K562 (cell line): ENCODE measurements at regions not wholly inside any gene's neighbourhood (a gene's known extent, or its start where the extent isn't known, plus 50 kb on each side); places are given as distances from the start of the nearest gene placed in this dataset.

Experiments
- ATAC-seq: fragments of 200-7000 bp; cut with Tn5 transposase; 3 replicates; pipeline ENCODE4 v1.9.1; 2020; ENCODE audit warnings: moderate library complexity
- BruUV-seq: library from RNA; stranded (reverse); fragments of 400-500 nt; replicated peaks from 2 replicates; lab custom pipeline; 2021; lab: Mats Ljungman, UMichigan
- CTCF ChIA-PET: fragments of 300-600 bp; formaldehyde crosslinking; extraction: SDS; loops from one replicate; lab custom pipeline; 2021; ENCODE audit warnings: low intra/inter-chr PET ratio; lab: Yijun Ruan, JAX
- POLR2A ChIA-PET: fragments of 300-600, 350-650 bp; sonication (Branson Sonifier 250); formaldehyde crosslinking; extraction: SDS; loops from one replicate; lab custom pipeline; 2021; ENCODE audit warnings: antibody characterized with exemption, inconsistent platforms; lab: Yijun Ruan, JAX
- DNase-seq, 4 experiments: peaks; one replicate each; pipeline versions ENCODE4 v3.0.0 to v3.0.0-alpha.2; 2011 to 2018; ENCODE audit warnings: low spot score in 3 of 4, mixed read lengths in 3 of 4; ENCODE audit errors: extremely low read depth in 1 of 4
- FAIRE-seq: peaks from 2 replicates; lab custom pipeline; 2011; peaks lifted over from hg19 to GRCh38; lab: Jason Lieb, UNC
- H2AFZ ChIP-seq: 2 replicates; pipeline ENCODE4 v1.6.0; 2011; ENCODE audit warnings: low read depth, low read length, control low read depth, inconsistent platforms
- H3K27ac ChIP-seq: fragments of 200-600 bp; 3 replicates; pipeline ENCODE4 v1.8.0; 2011; ENCODE audit warnings: low read depth, mild to moderate bottlenecking, control low read depth, inconsistent platforms, low read length, moderate library complexity, mixed read lengths; ENCODE audit errors: extremely low read depth
- H3K27me3 ChIP-seq, 2 experiments: fragments of 300-600 bp in 1 of 2; 2 replicates in 1 of 2; 3 replicates in 1 of 2; pipeline versions ENCODE4 v1.6.0 to v1.8.0; 2011; ENCODE audit warnings: inconsistent platforms in 2 of 2, low read length in 2 of 2, mild to moderate bottlenecking in 1 of 2, mixed read lengths in 1 of 2, moderate library complexity in 1 of 2; ENCODE audit not compliant: control insufficient read depth in 2 of 2, insufficient read depth in 2 of 2
- H3K36me3 ChIP-seq: fragments of 300-600 bp; 3 replicates; pipeline ENCODE4 v1.8.0; 2011; ENCODE audit warnings: mild to moderate bottlenecking, low read length, inconsistent platforms; ENCODE audit not compliant: control insufficient read depth, insufficient read depth
- H3K4me1 ChIP-seq, 2 experiments: fragments of 200-600 bp in 1 of 2; replicated peaks in 1 of 2; 2 replicates in 1 of 2; 3 replicates in 1 of 2; pipeline versions ENCODE4 v1.5.1 to v1.8.0; 2011; ENCODE audit warnings: inconsistent platforms in 2 of 2, low read length in 2 of 2, mild to moderate bottlenecking in 1 of 2, mixed read lengths in 1 of 2, moderate library complexity in 1 of 2; ENCODE audit not compliant: control insufficient read depth in 2 of 2, insufficient read depth in 2 of 2
- H3K4me2 ChIP-seq: 2 replicates; pipeline ENCODE4 v1.6.1; 2011; ENCODE audit warnings: low read length, control low read depth, inconsistent platforms, mixed read lengths; ENCODE audit not compliant: insufficient read depth
- H3K4me3 ChIP-seq: fragments of 200-600 bp; sonication (generic), shearing (Covaris generic); 2 replicates; pipeline ENCODE4 v1.5.1; 2016; ENCODE audit warnings: control low read depth, inconsistent platforms
- H3K79me2 ChIP-seq: fragments of 200-600 bp; 3 replicates; pipeline ENCODE4 v1.8.0; 2011; ENCODE audit warnings: low read length, inconsistent platforms; ENCODE audit not compliant: control insufficient read depth, insufficient read depth
- H3K9ac ChIP-seq, 2 experiments: 2 replicates each; pipeline versions ENCODE4 v1.6.0 to v1.6.1; 2011; ENCODE audit warnings: low read depth in 2 of 2, low read length in 2 of 2, control low read depth in 1 of 2, inconsistent platforms in 1 of 2, mild to moderate bottlenecking in 1 of 2, mixed read lengths in 1 of 2; ENCODE audit not compliant: insufficient read depth in 1 of 2
- H3K9me1 ChIP-seq: one replicate; pipeline ENCODE4 v1.6.0; 2011; ENCODE audit warnings: inconsistent platforms, mild to moderate bottlenecking, low read length, moderate library complexity; ENCODE audit not compliant: control insufficient read depth, insufficient read depth
- H3K9me3 ChIP-seq: replicated peaks from 2 replicates; pipeline ENCODE4 v1.5.1; 2011; ENCODE audit warnings: low read depth, low read length, inconsistent platforms; ENCODE audit not compliant: control insufficient read depth, insufficient read depth
- H4K20me1 ChIP-seq: replicated peaks from 2 replicates; pipeline ENCODE4 v1.6.1; 2011; ENCODE audit warnings: low read length, inconsistent platforms, mixed read lengths; ENCODE audit not compliant: control insufficient read depth, insufficient read depth
- DEAF1 ChIP-seq: fragments of 450-650 bp; formaldehyde crosslinking; IDR thresholded peaks from 2 replicates; pipeline ENCODE4 v1.4.0; 2020; ENCODE audit warnings: mild to moderate bottlenecking, moderate library complexity
- RAD21 ChIP-seq, 2 experiments: fragments of 250-450 bp in 1 of 2; fragments of 450-650 bp in 1 of 2; sonication (Bioruptor Pico) in 1 of 2; formaldehyde crosslinking in 1 of 2; IDR thresholded peaks in 1 of 2; conservative IDR thresholded peaks in 1 of 2; 2 replicates each; pipeline versions ENCODE4 v1.4.0 to v1.8.0; 2020 to 2022; ENCODE audit warnings: mild to moderate bottlenecking in 2 of 2, moderate library complexity in 1 of 2
- SOX6 ChIP-seq: fragments of 450-650 bp; IDR thresholded peaks from 2 replicates; pipeline ENCODE4 v1.6.1; 2014; ENCODE audit warnings: mild to moderate bottlenecking
- WGBS: fragments of 100-300 bp; shearing (Covaris generic); methylation state at CpG from one replicate; pipeline ENCODE4 v1.1.6; 2016; ENCODE audit warnings: low coverage, mixed read lengths; ENCODE audit not compliant: insufficient coverage; ENCODE audit errors: missing lambda C conversion rate; 5-methylcytosine and 5-hydroxymethylcytosine counted together
- in situ Hi-C: fragments of 300-500 bp; cut with MboI; formaldehyde crosslinking; loops from 4 replicates; pipeline ENCODE4 v1.15.0; 2018; ENCODE audit warnings: inconsistent platforms, mixed read lengths
- intact Hi-C: fragments of 100-400 bp; cut with micrococcal nuclease; formaldehyde crosslinking; loops from 2 replicates; pipeline ENCODE4 v1.14.2; 2022

- BruUV-seq = no TSS peak
- DNase-seq (no peak), FAIRE-seq (no peak), ATAC-seq (no peak)
- H3K79me2 ChIP-seq = no peaks in the 10 kb centered on the region
- in situ Hi-C loops (loop anchor here (25.0 kb wide), 1 partner anchor 528 kb away; no protein-coding TSS in a partner anchor), intact Hi-C loops (no loop called here)
- no peaks in the 10 kb centered on the region for H4K20me1 ChIP-seq
- no peaks in the 10 kb centered on the region for H3K9me3 ChIP-seq
- H3K27me3 ChIP-seq = no peaks in the 10 kb centered on the region
- H3K4me1 ChIP-seq = no peaks in the 10 kb centered on the region
- no peak overlapping the region for H3K4me2 ChIP-seq
- no peaks in the 10 kb centered on the region for H3K9me1 ChIP-seq
- 0% methylated on average over 5 of the region's 5 CpGs for WGBS
- no peak overlapping the region for H3K4me3 ChIP-seq
- no peaks in the 10 kb centered on the region for H3K36me3 ChIP-seq
- no peak overlapping the region for H3K27ac ChIP-seq
- no peak overlapping the region for H2AFZ ChIP-seq
- TF ChIP-seq DEAF1 (peak; percentile 19; the same call in 1 of the 2 replicates), RAD21 (CRISPR knock-in tag; conservative IDR thresholded peaks at IDR 0.05 in 1 of 2, IDR thresholded peaks at IDR 0.05 in 1 of 2) (peak; percentile 44 to 46), SOX6 (no peak)
- CTCF ChIA-PET = no interaction called here
- H3K9ac ChIP-seq = no peak overlapping the region
- POLR2A ChIA-PET = no interaction called here
Observed at GRCh38 chr3:178434206-178434805, 101.9 kb upstream of the KCNMB2 start.
